B cell (primary cell): ENCODE measurements at regions not wholly inside any gene's neighbourhood (a gene's known extent, or its start where the extent isn't known, plus 50 kb on each side); places are given as distances from the start of the nearest gene placed in this dataset.

Source experiments
- CTCF ChIP-seq: fragments of 200-600 bp; IDR thresholded peaks from one replicate; pipeline ENCODE4 v1.8.0; 2022; ENCODE audit warnings: antibody characterized with exemption, mild to moderate bottlenecking
- EZH2 ChIP-seq: IDR thresholded peaks from 2 replicates; pipeline ENCODE4 v1.6.1; 2012; ENCODE audit warnings: borderline replicate concordance, low read depth, mild to moderate bottlenecking, moderate library complexity, low read length; ENCODE audit not compliant: insufficient read depth, poor library complexity, severe bottlenecking

DNA sequence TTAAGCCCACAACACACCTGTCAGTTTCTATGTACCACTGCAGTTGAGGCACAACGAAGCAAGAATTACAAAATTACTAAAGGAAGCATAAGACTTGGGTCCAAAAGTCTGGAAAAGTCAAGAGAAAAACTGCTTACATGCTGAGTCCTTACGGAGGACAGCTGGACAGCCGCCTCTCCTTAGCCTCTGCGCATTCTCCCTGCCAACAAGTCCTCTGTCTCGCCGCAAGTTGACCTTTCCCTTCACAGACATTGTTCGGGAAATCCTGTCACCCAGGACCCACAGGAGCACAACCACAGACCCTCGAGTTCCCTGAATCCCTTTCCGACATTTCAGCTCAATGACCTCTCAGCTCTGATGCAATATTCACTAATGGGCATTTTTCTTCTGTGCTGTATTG, 525.4 kb upstream of the SALL3 start:
- TF ChIP-seq EZH2 (no peak), CTCF (no peak)
